PC-3 (cell line): ENCODE measurements at regions not wholly inside any gene's neighbourhood (a gene's known extent, or its start where the extent isn't known, plus 50 kb on each side); places are given as distances from the start of the nearest gene placed in this dataset.

Source experiments
- ATAC-seq: fragments of 200-7000 bp; cut with Tn5 transposase; 2 replicates; pipeline ENCODE4 v1.9.1; 2020; ENCODE audit warnings: mild to moderate bottlenecking, moderate library complexity
- BruUV-seq: library from RNA; stranded (reverse); fragments of 400-500 nt; replicated peaks from 2 replicates; lab custom pipeline; 2021; lab: Mats Ljungman, UMichigan
- CTCF ChIA-PET: fragments of 300-600 bp; sonication (Branson Sonifier 250); formaldehyde crosslinking; loops from one replicate; lab custom pipeline; 2022; ENCODE audit warnings: antibody characterized with exemption; lab: Charles Lee
- POLR2A ChIA-PET: fragments of 300-600 bp; sonication (Branson Sonifier 250); formaldehyde crosslinking; loops from one replicate; lab custom pipeline; 2022; ENCODE audit warnings: antibody characterized with exemption; ENCODE audit not compliant: unreplicated experiment; lab: Charles Lee
- DNase-seq: peaks from one replicate; pipeline ENCODE4 v3.0.0-alpha.2; 2015
- H2AFZ ChIP-seq: fragments of 300-600 bp; sonication (generic); 2 replicates; pipeline ENCODE4 v1.6.0; 2016; ENCODE audit warnings: antibody characterized with exemption, low read length
- H3F3A ChIP-seq: fragments of 300-600 bp; sonication (generic); one replicate; pipeline ENCODE4 v1.6.0; 2017; ENCODE audit warnings: antibody characterized with exemption, low read length, control low read depth, mild to moderate bottlenecking; ENCODE audit not compliant: unreplicated experiment
- H3K27ac ChIP-seq: fragments of 300-600 bp; sonication (generic); 2 replicates; pipeline ENCODE4 v1.5.1; 2016; ENCODE audit warnings: mild to moderate bottlenecking, low read length
- H3K27me3 ChIP-seq: fragments of 300-600 bp; sonication (generic); 2 replicates; pipeline ENCODE4 v1.6.1; 2016; ENCODE audit warnings: low read length, mixed read lengths
- H3K36me3 ChIP-seq: fragments of 300-600 bp; sonication (generic); 2 replicates; pipeline ENCODE4 v1.6.1; 2016; ENCODE audit warnings: low read depth, mixed run types, low read length, mixed read lengths
- H3K4me1 ChIP-seq: fragments of 300-600 bp; sonication (generic); 2 replicates; pipeline ENCODE4 v1.5.1; 2016; ENCODE audit warnings: low read length; ENCODE audit not compliant: insufficient read depth
- H3K4me2 ChIP-seq: fragments of 300-600 bp; sonication (generic); 2 replicates; pipeline ENCODE4 v1.6.0; 2016; ENCODE audit warnings: low read length
- H3K4me3 ChIP-seq: fragments of 300-600 bp; sonication (generic); 2 replicates; pipeline ENCODE4 v1.5.1; 2016; ENCODE audit warnings: mild to moderate bottlenecking, low read length, mixed read lengths
- H3K79me2 ChIP-seq: fragments of 300-600 bp; sonication (generic); 2 replicates; pipeline ENCODE4 v1.6.1; 2017; ENCODE audit warnings: low read length, mixed read lengths
- H3K9ac ChIP-seq: fragments of 300-600 bp; sonication (generic); 2 replicates; pipeline ENCODE4 v1.6.0; 2016; ENCODE audit warnings: mild to moderate bottlenecking, low read length
- H3K9me2 ChIP-seq: fragments of 300-600 bp; sonication (generic); replicated peaks from 2 replicates; pipeline ENCODE4 v1.6.1; 2016; ENCODE audit warnings: mixed run types, low read length, mixed read lengths
- H3K9me3 ChIP-seq: fragments of 300-600 bp; sonication (generic); 2 replicates; pipeline ENCODE4 v1.6.1; 2016; ENCODE audit warnings: low read length, mixed read lengths
- H4K20me1 ChIP-seq: fragments of 300-600 bp; sonication (generic); 2 replicates; pipeline ENCODE4 v1.6.1; 2016; ENCODE audit warnings: low read length, mixed read lengths
- EZH2 ChIP-seq: fragments of 300-600 bp; sonication (generic); IDR thresholded peaks from one replicate; pipeline ENCODE4 v1.6.1; 2017; ENCODE audit warnings: antibody characterized with exemption, mild to moderate bottlenecking, low read length; ENCODE audit not compliant: unreplicated experiment
- EZH2phosphoT487 ChIP-seq: fragments of 300-600 bp; sonication (generic); IDR thresholded peaks from 2 replicates; pipeline ENCODE4 v1.6.1; 2018; ENCODE audit warnings: mild to moderate bottlenecking, antibody characterized with exemption, low read length, borderline replicate concordance
- intact Hi-C: fragments of 100-400 bp; cut with micrococcal nuclease; formaldehyde crosslinking; loops from 2 replicates; pipeline ENCODE4 v1.9.0; 2023
- TF ChIP-seq, protein P1 (sequence below): fragments of 300-600 bp; sonication (generic); conservative IDR thresholded peaks from 2 replicates; pipeline ENCODE4 v1.5.1; 2017; ENCODE audit warnings: antibody characterized with exemption, low read depth, mild to moderate bottlenecking, low read length

DNA sequence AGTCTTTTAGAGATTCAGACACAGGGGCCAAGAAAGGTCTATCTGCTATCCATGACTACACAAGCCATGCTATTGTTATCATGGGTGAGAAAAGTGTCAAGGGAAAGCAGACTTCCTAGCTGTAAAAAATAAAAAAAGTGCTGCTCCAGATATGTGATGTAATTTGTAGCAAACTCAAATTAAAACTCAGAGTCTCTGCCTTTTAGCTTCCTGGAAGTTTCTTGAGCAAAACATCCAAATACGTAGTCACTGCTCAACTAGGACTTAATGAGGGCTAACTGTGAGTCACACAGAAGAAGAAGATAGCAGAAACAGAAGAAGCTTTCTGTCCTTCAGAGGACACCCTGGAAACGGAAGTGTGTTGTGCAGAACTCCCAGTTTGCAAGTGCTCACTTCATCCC lies 393.4 kb upstream of the NR2F2 start:
- Histone ChIP-seq H3K4me2 (no peak overlapping the region), H3K9me2 (no peaks in the 10 kb centered on the region), H3F3A (no peaks in the 10 kb centered on the region), H3K79me2 (no peaks in the 10 kb centered on the region), H3K36me3 (no peaks in the 10 kb centered on the region), H2AFZ (no peak overlapping the region), H3K27ac (no peak overlapping the region), H3K9me3 (no peaks in the 10 kb centered on the region), H3K9ac (no peak overlapping the region), H4K20me1 (no peaks in the 10 kb centered on the region), H3K27me3 (no peaks in the 10 kb centered on the region), H3K4me3 (no peak overlapping the region), H3K4me1 (peaks cover 18% of the 10 kb centered on the region)
- TF ChIP-seq EZH2 (no peak), EZH2phosphoT487 (no peak)
- TF ChIP-seq, protein P1, sequence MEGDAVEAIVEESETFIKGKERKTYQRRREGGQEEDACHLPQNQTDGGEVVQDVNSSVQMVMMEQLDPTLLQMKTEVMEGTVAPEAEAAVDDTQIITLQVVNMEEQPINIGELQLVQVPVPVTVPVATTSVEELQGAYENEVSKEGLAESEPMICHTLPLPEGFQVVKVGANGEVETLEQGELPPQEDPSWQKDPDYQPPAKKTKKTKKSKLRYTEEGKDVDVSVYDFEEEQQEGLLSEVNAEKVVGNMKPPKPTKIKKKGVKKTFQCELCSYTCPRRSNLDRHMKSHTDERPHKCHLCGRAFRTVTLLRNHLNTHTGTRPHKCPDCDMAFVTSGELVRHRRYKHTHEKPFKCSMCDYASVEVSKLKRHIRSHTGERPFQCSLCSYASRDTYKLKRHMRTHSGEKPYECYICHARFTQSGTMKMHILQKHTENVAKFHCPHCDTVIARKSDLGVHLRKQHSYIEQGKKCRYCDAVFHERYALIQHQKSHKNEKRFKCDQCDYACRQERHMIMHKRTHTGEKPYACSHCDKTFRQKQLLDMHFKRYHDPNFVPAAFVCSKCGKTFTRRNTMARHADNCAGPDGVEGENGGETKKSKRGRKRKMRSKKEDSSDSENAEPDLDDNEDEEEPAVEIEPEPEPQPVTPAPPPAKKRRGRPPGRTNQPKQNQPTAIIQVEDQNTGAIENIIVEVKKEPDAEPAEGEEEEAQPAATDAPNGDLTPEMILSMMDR = no peak
- ChIA-PET POLR2A (interaction anchor here (0.6 kb wide), 1 partner anchor 80 kb away, joined by 4 read pairs; no protein-coding TSS in a partner anchor), CTCF (no interaction called here)
- ATAC-seq (no peak), DNase-seq (no peak)
- BruUV-seq = no TSS peak
- intact Hi-C loops = no loop called here

DNA sequence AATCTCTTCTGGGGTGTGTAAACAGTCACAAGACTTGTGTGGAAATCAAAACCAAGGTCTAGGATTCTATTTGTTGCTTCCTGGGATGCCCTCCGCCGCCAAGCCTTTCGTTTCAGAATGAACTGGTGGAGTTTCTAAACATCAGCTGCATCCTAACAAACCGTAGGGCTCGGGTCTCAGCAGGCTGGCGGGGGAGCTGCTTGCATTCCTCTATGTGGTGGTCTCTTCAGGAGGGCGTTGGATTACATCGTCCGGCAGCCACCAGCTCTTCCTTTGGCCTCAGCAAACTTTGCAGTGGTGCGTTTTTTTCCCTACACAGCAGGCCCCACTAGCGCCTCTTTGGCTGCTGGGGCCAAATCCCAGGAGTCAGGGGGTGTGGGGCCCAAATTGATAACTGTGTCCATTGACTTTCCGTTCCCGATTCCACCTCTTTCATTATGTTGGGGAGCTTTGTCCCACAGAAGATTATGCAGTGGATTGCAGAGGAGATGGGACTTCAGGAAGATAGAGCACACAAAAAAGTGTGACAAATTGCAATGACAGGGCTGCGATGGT lies 390.0 kb upstream of the NR2F2 start:
- H3K27me3 ChIP-seq = no peaks in the 10 kb centered on the region
- H3K27ac ChIP-seq = no peak overlapping the region
- DNase-seq (no peak), ATAC-seq (no peak)
- H2AFZ ChIP-seq = no peak overlapping the region
- ChIA-PET POLR2A (no interaction called here), CTCF (no interaction called here)
- no peaks in the 10 kb centered on the region for H3K9me3 ChIP-seq
- no TSS peak for BruUV-seq
- H3K9ac ChIP-seq = no peak overlapping the region
- intact Hi-C loops = no loop called here
- H3F3A ChIP-seq = no peaks in the 10 kb centered on the region
- no peaks in the 10 kb centered on the region for H3K79me2 ChIP-seq
- no peak overlapping the region for H3K4me2 ChIP-seq
- H3K9me2 ChIP-seq = no peaks in the 10 kb centered on the region
- no peaks in the 10 kb centered on the region for H3K4me1 ChIP-seq
- TF ChIP-seq EZH2 = no peak
- TF ChIP-seq, protein P1 = no peak
- no peak for TF ChIP-seq EZH2phosphoT487
- no peak overlapping the region for H3K4me3 ChIP-seq
- no peaks in the 10 kb centered on the region for H3K36me3 ChIP-seq
- H4K20me1 ChIP-seq = no peaks in the 10 kb centered on the region

DNA sequence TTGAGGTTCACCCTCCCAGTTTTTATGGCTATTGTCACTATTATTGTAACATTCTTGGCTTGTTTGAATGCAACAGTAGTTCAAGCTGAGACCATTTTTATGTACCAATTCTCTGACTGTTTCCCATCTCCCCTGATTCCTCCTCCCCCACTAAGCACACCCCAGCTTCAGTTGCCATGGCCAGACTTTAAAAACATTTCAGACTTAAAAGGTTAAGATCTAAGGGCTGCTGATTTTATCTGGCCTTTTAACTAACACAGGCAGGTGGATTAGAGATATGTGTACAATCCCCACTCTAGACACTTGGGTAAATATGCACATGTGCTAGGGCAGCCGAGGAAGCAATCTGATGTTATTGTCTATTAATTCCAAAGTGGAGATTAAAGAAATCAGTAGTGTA lies 386.3 kb upstream of the NR2F2 start:
- Histone ChIP-seq H3K27ac (no peak overlapping the region), H2AFZ (no peak overlapping the region), H3K79me2 (no peaks in the 10 kb centered on the region), H3K4me3 (no peak overlapping the region), H3K9me3 (no peaks in the 10 kb centered on the region), H4K20me1 (no peaks in the 10 kb centered on the region), H3K4me2 (no peak overlapping the region), H3F3A (no peaks in the 10 kb centered on the region), H3K27me3 (no peaks in the 10 kb centered on the region), H3K9me2 (no peaks in the 10 kb centered on the region), H3K9ac (no peak overlapping the region), H3K4me1 (no peaks in the 10 kb centered on the region), H3K36me3 (no peaks in the 10 kb centered on the region)
- ATAC-seq (no peak), DNase-seq (no peak)
- ChIA-PET POLR2A (no interaction called here), CTCF (no interaction called here)
- TF ChIP-seq EZH2 (no peak), EZH2phosphoT487 (no peak)
- TF ChIP-seq, protein P1 = no peak
- intact Hi-C loops = no loop called here
- no TSS peak for BruUV-seq
